ENCODE measurements at regions not wholly inside any gene's neighbourhood (a gene's known extent, or its start where the extent isn't known, plus 50 kb on each side); places are given as distances from the start of the nearest gene placed in this dataset.

DNA sequence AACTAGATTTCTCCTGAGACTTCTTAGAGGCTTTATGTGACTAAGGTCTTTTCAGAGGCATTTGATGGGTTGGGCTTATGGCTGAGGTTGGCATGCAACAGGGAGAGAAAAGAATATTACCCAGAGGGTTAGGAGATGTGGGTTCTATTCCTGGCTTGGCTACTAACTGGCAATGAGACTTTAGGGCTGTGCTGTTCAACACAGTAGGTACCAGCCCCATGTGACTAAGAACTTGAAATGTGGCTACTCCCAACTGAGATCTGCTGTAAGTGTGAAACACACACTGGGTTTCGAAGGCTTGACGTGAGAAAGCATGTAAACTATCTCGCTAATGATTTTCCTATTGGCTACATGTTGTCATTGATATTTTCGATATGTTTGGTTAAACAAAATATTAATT, 324.9 kb upstream of the SLC14A2 start:
- Histone ChIP-seq H3K27ac (ENCODE audit: low read depth, low read length) (no peak overlapping the region), H3K27me3 (ENCODE audit: control insufficient read depth in 1 of 2, insufficient read depth in 2 of 2, low read length in 2 of 2) (no peaks in the 10 kb centered on the region), H3K4me3 (ENCODE audit: low read depth in 1 of 2, low read length in 2 of 2) (no peak overlapping the region), H3K36me3 (ENCODE audit: insufficient read depth, low read length) (no peaks in the 10 kb centered on the region), H3K9me3 (ENCODE audit: low read length) (no peaks in the 10 kb centered on the region), H3K9ac (ENCODE audit: low read length) (no peak overlapping the region), H3K4me1 (ENCODE audit: insufficient read depth, low read length) (no peaks in the 10 kb centered on the region)

DNA sequence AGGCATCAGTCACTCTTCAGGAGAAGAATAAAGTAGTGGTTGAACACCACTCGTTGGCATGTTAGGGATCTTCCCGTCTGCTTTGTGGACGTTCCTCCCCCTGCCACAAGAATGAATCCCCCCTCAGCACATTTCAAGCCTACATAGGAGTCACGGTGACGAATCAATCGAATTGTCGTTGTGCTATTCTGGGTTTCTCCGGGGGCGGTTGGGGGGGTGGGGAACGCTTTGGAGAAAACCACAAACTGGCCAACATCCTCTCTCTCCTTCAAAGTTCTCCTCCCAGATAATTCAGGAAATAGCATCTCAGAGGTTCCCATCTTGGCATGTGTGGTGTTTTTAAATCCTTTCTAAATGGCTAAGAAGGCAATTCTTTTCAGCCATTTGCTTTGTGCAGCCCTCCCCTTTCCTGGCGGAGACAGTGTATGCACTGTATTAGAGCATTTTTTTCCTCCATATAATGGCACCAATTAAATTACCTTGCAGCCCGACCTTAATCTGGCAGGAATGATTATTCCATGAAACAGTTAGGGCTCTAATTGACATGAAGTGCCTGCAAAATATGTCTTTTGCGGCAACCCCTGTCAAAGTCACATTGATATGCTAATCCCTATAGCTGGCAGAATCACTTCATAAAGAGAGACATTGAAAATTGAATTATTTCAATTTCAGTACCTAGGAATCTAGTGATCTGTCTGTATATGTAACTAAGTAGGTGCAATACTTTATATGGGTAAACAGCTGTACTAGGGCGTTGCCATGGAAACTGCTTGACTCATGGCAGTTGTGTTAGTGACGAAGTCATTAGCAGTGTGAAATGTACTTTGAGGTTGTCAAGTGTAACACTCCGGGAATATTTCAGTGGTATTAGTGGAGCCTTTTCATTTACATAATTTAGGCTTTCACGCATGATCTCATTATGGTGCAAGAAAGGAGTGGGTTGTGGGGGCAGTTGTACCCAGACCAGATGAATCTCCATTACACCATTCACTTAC, 323.4 kb upstream of the SLC14A2 start:
- H3K27ac ChIP-seq (ENCODE audit: low read depth, low read length), result no peak overlapping the region
- no peaks in the 10 kb centered on the region for H3K9me3 ChIP-seq (ENCODE audit: low read length)
- no peaks in the 10 kb centered on the region for H3K4me1 ChIP-seq (ENCODE audit: insufficient read depth, low read length)
- no peaks in the 10 kb centered on the region for H3K36me3 ChIP-seq (ENCODE audit: insufficient read depth, low read length)
- H3K9ac ChIP-seq (ENCODE audit: low read length), result no peak overlapping the region
- no peak overlapping the region for H3K4me3 ChIP-seq (ENCODE audit: low read depth in 1 of 2, low read length in 2 of 2)
- no peaks in the 10 kb centered on the region for H3K27me3 ChIP-seq (ENCODE audit: control insufficient read depth in 1 of 2, insufficient read depth in 2 of 2, low read length in 2 of 2)

DNA sequence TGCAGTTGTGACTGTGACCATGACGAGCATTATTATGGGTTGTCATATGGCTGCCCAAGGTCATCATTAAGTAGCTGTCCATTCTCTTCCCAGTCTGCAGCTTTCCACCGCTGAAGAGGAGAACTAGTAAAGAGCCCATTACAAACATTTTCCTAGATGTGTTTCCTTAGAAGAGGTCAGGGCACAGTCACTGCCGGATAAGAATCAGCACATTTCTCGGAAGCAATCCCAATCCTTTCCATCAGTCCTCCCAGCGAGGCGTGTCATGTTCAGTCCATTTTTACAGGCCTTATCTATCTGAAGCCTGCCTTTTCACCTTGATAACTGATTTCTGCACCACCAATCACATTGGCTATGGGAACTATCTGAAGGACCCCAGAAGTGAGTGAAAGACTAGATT, 319.9 kb upstream of the SLC14A2 start:
- no peak overlapping the region for H3K27ac ChIP-seq (ENCODE audit: low read depth, low read length)
- no peak overlapping the region for H3K4me3 ChIP-seq (ENCODE audit: low read depth in 1 of 2, low read length in 2 of 2)
- H3K9ac ChIP-seq (ENCODE audit: low read length), result no peak overlapping the region
- no peaks in the 10 kb centered on the region for H3K36me3 ChIP-seq (ENCODE audit: insufficient read depth, low read length)
- no peaks in the 10 kb centered on the region for H3K9me3 ChIP-seq (ENCODE audit: low read length)
- no peaks in the 10 kb centered on the region for H3K27me3 ChIP-seq (ENCODE audit: control insufficient read depth in 1 of 2, insufficient read depth in 2 of 2, low read length in 2 of 2)
- H3K4me1 ChIP-seq (ENCODE audit: insufficient read depth, low read length), result no peaks in the 10 kb centered on the region

DNA sequence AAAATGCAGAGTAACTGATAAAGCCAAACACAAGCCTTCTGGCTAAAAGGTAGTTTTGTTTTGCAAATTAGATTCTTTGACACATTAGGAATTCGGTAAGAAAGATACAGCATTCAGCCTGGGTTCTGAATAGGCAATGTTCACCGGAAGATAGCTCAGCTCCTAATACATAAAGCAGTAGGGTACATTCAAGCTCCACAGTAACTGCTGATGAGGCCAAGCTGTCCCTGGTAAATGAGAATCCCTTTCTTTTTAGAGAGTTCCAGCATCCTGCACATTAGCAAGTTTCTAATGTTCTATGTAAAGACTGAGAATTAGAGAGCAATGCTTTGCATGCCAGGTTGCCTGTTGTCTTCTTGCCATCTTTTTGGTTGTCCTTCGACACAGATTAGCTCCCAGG, 316.3 kb upstream of the SLC14A2 start:
- Histone ChIP-seq H3K27ac (ENCODE audit: low read depth, low read length) (no peak overlapping the region), H3K9me3 (ENCODE audit: low read length) (no peaks in the 10 kb centered on the region), H3K9ac (ENCODE audit: low read length) (no peak overlapping the region), H3K36me3 (ENCODE audit: insufficient read depth, low read length) (no peaks in the 10 kb centered on the region), H3K4me1 (ENCODE audit: insufficient read depth, low read length) (no peaks in the 10 kb centered on the region), H3K27me3 (ENCODE audit: control insufficient read depth in 1 of 2, insufficient read depth in 2 of 2, low read length in 2 of 2) (no peaks in the 10 kb centered on the region), H3K4me3 (ENCODE audit: low read depth in 1 of 2, low read length in 2 of 2) (no peak overlapping the region)

DNA sequence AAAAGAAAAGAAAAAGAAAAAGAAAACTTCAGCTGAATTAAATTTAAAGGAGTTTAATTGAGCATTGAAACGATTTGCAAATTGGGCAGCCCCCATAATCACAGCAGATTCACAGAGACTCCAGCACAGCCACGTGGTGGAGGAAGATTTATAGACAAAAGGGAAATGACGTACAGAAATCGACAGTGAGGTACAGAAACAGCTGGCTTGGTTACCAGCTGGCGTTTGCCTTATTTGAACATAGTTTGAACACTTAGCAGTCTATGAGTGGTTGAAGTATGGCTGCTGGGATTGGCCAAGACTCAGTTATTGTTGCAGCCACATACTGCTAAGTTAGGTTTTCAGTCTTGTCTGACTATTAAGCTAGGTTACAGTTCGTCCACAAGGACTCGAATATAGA, 312.2 kb upstream of the SLC14A2 start:
- H3K9ac ChIP-seq (ENCODE audit: low read length), result no peak overlapping the region
- no peak overlapping the region for H3K27ac ChIP-seq (ENCODE audit: low read depth, low read length)
- no peaks in the 10 kb centered on the region for H3K27me3 ChIP-seq (ENCODE audit: control insufficient read depth in 1 of 2, insufficient read depth in 2 of 2, low read length in 2 of 2)
- H3K4me1 ChIP-seq (ENCODE audit: insufficient read depth, low read length), result no peaks in the 10 kb centered on the region
- H3K9me3 ChIP-seq (ENCODE audit: low read length), result no peaks in the 10 kb centered on the region
- no peaks in the 10 kb centered on the region for H3K36me3 ChIP-seq (ENCODE audit: insufficient read depth, low read length)
- H3K4me3 ChIP-seq (ENCODE audit: low read depth in 1 of 2, low read length in 2 of 2), result no peak overlapping the region

DNA sequence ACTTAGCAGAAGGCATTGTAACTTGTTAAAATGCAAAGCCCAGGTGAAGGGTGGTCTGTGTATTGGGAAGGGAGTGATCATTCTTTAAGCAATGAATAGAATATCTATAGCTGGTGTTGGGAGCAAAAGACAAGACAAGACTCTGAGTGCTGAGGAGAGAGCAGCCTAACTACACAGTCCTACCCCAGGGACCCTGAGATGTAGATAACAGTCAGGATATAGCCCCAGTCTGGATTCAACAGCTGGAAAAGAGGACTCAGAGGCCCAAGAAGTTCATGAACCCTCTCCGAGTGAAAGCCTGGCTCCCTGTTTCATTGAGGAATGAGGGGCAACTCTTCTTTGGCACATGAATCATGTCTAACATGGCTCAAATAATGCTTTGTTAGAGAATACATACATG, 310.7 kb upstream of the SLC14A2 start:
- no peaks in the 10 kb centered on the region for H3K27me3 ChIP-seq (ENCODE audit: control insufficient read depth in 1 of 2, insufficient read depth in 2 of 2, low read length in 2 of 2)
- no peaks in the 10 kb centered on the region for H3K36me3 ChIP-seq (ENCODE audit: insufficient read depth, low read length)
- H3K9me3 ChIP-seq (ENCODE audit: low read length), result no peaks in the 10 kb centered on the region
- H3K27ac ChIP-seq (ENCODE audit: low read depth, low read length), result no peak overlapping the region
- no peak overlapping the region for H3K9ac ChIP-seq (ENCODE audit: low read length)
- no peaks in the 10 kb centered on the region for H3K4me1 ChIP-seq (ENCODE audit: insufficient read depth, low read length)
- no peak overlapping the region for H3K4me3 ChIP-seq (ENCODE audit: low read depth in 1 of 2, low read length in 2 of 2)

DNA sequence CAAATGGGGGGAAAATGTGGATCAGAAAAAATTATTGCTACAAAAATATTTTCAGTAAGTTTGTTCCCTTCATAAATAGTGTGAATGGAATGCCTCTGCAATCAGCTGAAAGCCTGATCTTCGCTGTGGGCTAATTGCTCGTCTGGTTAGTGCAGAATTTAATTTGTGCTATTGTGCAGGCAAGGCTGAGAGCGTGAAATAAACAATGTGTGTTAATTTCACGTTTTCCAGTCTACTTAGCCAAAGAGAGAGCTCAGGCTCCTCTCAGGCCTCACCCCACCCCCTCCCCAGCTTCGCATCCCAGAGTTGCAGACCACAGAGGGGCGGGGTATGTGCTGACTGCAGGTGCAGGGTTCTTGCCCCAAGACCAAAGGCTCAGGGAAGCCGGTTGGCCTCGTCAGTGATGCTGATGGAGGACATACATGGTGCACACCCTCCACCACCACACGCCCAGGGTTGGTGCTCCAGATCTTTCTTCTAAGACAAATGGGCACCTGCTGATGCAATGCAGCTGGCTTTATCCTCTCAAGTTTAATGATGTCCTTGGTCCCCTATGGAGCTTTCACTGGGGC, 302.6 kb upstream of the SLC14A2 start:
- no peaks in the 10 kb centered on the region for H3K9me3 ChIP-seq (ENCODE audit: low read length)
- no peak overlapping the region for H3K9ac ChIP-seq (ENCODE audit: low read length)
- no peak overlapping the region for H3K27ac ChIP-seq (ENCODE audit: low read depth, low read length)
- no peaks in the 10 kb centered on the region for H3K4me1 ChIP-seq (ENCODE audit: insufficient read depth, low read length)
- no peak overlapping the region for H3K4me3 ChIP-seq (ENCODE audit: low read depth in 1 of 2, low read length in 2 of 2)
- H3K36me3 ChIP-seq (ENCODE audit: insufficient read depth, low read length), result no peaks in the 10 kb centered on the region
- no peaks in the 10 kb centered on the region for H3K27me3 ChIP-seq (ENCODE audit: control insufficient read depth in 1 of 2, insufficient read depth in 2 of 2, low read length in 2 of 2)

DNA sequence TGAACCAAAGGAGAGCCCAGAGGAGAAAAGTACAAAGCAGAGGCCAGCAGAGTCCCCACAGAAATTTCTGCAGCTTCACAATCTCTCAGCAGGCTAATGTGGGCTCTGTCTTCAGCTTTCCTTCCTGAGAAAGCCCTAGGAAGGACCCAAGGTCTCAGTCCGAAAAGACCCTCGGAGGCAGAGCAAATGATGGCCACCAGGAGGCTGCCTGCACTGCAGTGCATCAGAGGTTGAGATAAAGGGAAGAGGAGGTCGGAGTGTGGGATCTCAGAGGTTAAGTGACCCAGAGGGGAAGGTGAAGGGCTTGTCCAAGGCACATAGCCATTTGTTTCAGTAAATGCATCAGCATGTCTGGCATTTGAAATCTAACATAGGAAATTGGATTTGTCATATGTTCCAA, 299.1 kb upstream of the SLC14A2 start:
- H3K27ac ChIP-seq (ENCODE audit: low read depth, low read length), result no peak overlapping the region
- no peak overlapping the region for H3K4me3 ChIP-seq (ENCODE audit: low read depth in 1 of 2, low read length in 2 of 2)
- no peaks in the 10 kb centered on the region for H3K36me3 ChIP-seq (ENCODE audit: insufficient read depth, low read length)
- H3K9ac ChIP-seq (ENCODE audit: low read length), result no peak overlapping the region
- no peaks in the 10 kb centered on the region for H3K9me3 ChIP-seq (ENCODE audit: low read length)
- no peaks in the 10 kb centered on the region for H3K4me1 ChIP-seq (ENCODE audit: insufficient read depth, low read length)
- no peaks in the 10 kb centered on the region for H3K27me3 ChIP-seq (ENCODE audit: control insufficient read depth in 1 of 2, insufficient read depth in 2 of 2, low read length in 2 of 2)

DNA sequence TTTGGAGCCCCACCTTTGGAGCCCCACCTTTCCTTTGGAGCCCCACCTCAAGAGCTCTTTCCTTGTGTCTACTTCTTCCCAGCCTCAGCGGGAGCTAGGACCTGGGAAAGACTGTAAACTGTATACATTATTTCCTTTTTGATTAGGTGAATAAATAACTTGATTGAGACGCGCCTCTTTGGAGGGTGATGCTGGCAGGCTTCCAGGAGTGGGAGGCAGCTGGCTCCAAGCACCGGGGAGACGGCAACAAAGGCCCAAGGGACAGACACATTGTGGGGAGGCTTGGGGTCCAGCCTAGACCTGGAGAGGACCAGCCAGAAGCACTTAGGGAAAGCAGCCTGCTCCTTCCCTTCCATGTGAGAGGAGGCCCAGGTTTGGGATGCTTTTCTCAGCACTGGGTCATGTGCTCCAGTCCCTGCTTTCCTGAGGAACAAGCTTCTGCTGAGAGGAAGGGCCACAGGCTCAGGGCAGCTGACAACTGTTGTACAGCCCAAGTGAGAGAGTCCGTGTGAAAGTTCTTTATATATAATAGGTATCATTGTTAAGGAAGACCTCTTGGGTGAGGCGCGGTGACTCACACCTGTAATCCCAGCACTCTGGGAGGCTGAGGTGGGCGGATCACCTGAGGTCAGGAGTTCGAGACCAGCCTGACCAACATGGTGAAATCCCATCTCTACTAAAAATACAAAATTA, 297.2 kb upstream of the SLC14A2 start:
- Histone ChIP-seq H3K9ac (ENCODE audit: low read length) (no peak overlapping the region), H3K27ac (ENCODE audit: low read depth, low read length) (no peak overlapping the region), H3K36me3 (ENCODE audit: insufficient read depth, low read length) (no peaks in the 10 kb centered on the region), H3K9me3 (ENCODE audit: low read length) (no peaks in the 10 kb centered on the region), H3K4me1 (ENCODE audit: insufficient read depth, low read length) (no peaks in the 10 kb centered on the region), H3K4me3 (ENCODE audit: low read depth in 1 of 2, low read length in 2 of 2) (no peak overlapping the region), H3K27me3 (ENCODE audit: control insufficient read depth in 1 of 2, insufficient read depth in 2 of 2, low read length in 2 of 2) (no peaks in the 10 kb centered on the region)

DNA sequence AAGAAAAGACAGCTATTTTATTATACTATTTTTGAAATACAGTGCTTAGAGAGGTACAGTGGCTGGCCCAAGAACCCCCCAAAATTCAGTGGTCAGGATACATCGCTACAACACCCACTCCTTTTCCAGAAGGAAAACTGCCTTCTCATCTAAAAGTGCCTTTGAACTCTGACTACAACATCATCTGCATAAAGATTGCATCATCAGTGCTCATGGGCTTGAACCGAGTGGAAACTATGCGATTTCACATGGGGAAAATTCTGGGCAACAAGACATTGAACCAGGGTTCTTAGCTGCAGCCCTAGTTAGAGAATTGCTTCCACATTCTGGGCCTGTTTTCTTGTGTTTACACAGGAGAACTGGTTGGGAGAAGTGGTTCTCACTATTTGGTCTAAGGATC, 294.6 kb upstream of the SLC14A2 start:
- no peaks in the 10 kb centered on the region for H3K27me3 ChIP-seq (ENCODE audit: control insufficient read depth in 1 of 2, insufficient read depth in 2 of 2, low read length in 2 of 2)
- no peak overlapping the region for H3K4me3 ChIP-seq (ENCODE audit: low read depth in 1 of 2, low read length in 2 of 2)
- H3K36me3 ChIP-seq (ENCODE audit: insufficient read depth, low read length), result no peaks in the 10 kb centered on the region
- no peak overlapping the region for H3K27ac ChIP-seq (ENCODE audit: low read depth, low read length)
- no peaks in the 10 kb centered on the region for H3K9me3 ChIP-seq (ENCODE audit: low read length)
- H3K9ac ChIP-seq (ENCODE audit: low read length), result no peak overlapping the region
- H3K4me1 ChIP-seq (ENCODE audit: insufficient read depth, low read length), result no peaks in the 10 kb centered on the region

DNA sequence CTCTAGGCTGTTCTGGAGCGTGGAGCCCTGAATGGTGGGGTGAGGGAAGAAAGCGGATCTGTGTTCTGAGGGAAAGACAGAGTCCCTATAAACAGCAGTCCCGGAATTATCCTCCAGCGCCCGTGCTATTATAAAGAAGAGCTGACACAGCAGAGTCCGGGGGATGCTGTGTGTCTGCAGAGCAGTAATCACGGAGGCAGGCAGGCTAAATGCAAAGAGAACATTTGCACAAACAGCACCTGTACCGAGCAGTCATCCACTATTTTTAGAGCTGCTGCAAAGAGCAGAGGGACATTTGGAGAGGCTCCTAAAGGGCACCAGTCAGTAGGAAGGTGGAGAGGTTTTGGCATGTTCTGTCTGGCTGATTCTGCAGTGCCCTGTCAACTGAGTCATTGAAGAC, 293.8 kb upstream of the SLC14A2 start:
- Histone ChIP-seq H3K9me3 (ENCODE audit: low read length) (no peaks in the 10 kb centered on the region), H3K27me3 (ENCODE audit: control insufficient read depth in 1 of 2, insufficient read depth in 2 of 2, low read length in 2 of 2) (no peaks in the 10 kb centered on the region), H3K4me3 (ENCODE audit: low read depth in 1 of 2, low read length in 2 of 2) (no peak overlapping the region), H3K9ac (ENCODE audit: low read length) (no peak overlapping the region), H3K36me3 (ENCODE audit: insufficient read depth, low read length) (no peaks in the 10 kb centered on the region), H3K4me1 (ENCODE audit: insufficient read depth, low read length) (no peaks in the 10 kb centered on the region), H3K27ac (ENCODE audit: low read depth, low read length) (no peak overlapping the region)

All from muscle layer of colon (tissue), 2 donors.